Activated CD8-positive, alpha-beta T cell treated with anti-CD3 and anti-CD28 coated beads, Interleukin-2, amount 10 ng/mL, durations not matched to agents 7 days and 5 days (primary cell): ENCODE measurements at regions not wholly inside any gene's neighbourhood (a gene's known extent, or its start where the extent isn't known, plus 50 kb on each side); places are given as distances from the start of the nearest gene placed in this dataset.

ENCODE experiments used
- ATAC-seq: fragments of 150-1000 bp; cut with Tn5 transposase; one replicate; pipeline ENCODE4 v1.10.0; 2021; ENCODE audit warnings: moderate library complexity
- CTCF ChIA-PET: fragments of 350-600 bp; sonication (Branson Sonifier 250); formaldehyde crosslinking; loops from one replicate; lab custom pipeline; 2021; ENCODE audit warnings: antibody characterized with exemption; lab: Charles Lee
- POLR2A ChIA-PET: fragments of 350-600 bp; sonication (Branson Sonifier 250); formaldehyde crosslinking; loops from one replicate; lab custom pipeline; 2021; ENCODE audit warnings: antibody characterized with exemption; lab: Charles Lee
- DNase-seq: peaks from one replicate; pipeline ENCODE4 v3.0.0-alpha.2; 2020
- H3K27ac Mint-ChIP-seq: one replicate; pipeline ENCODE4 v1.8.0; 2021; ENCODE audit warnings: mild to moderate bottlenecking, mixed read lengths
- H3K27me3 Mint-ChIP-seq: one replicate; pipeline ENCODE4 v1.8.0; 2021; ENCODE audit warnings: low read depth, mixed read lengths
- H3K36me3 Mint-ChIP-seq: one replicate; pipeline ENCODE4 v1.8.0; 2021; ENCODE audit warnings: low read depth, mixed read lengths
- H3K4me1 Mint-ChIP-seq: one replicate; pipeline ENCODE4 v1.8.0; 2021; ENCODE audit warnings: low read depth, mixed read lengths
- H3K4me3 Mint-ChIP-seq: one replicate; pipeline ENCODE4 v1.8.0; 2021; ENCODE audit warnings: mild to moderate bottlenecking, mixed read lengths
- H3K9me3 Mint-ChIP-seq: one replicate; pipeline ENCODE4 v1.8.0; 2022; ENCODE audit warnings: mixed read lengths; ENCODE audit not compliant: insufficient read depth

DNA sequence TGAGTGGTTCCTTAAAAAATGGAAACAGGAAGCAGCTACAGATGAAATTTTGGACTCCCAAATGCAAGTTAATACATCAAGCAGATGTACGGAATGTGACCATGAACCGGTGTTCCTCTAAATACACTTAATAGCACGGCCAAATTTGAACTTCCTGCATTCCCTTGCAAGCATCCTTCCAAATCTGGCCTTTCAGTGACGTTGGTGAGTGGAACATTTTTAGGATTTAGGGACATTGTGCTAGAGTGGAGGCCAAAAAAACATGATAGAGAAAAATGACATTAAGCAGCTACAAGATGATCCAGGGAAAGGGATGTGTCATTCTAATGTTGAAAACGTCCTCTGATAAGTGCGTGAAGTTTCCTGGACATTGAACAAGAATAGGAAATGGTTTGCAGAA, 62.1 kb downstream of the CTAGE1 start:
- Mint-ChIP-seq H3K36me3 (no peaks in the 10 kb centered on the region), H3K27me3 (no peaks in the 10 kb centered on the region), H3K4me1 (no peaks in the 10 kb centered on the region), H3K9me3 (no peaks in the 10 kb centered on the region), H3K27ac (no peak overlapping the region), H3K4me3 (no peak overlapping the region)
- DNase-seq (no peak), ATAC-seq (no peak)
- POLR2A ChIA-PET = no interaction called here
- CTCF ChIA-PET = interaction anchor here (1.1 kb wide), 1 partner anchor 11 kb away, joined by 3 read pairs; no protein-coding TSS in a partner anchor

DNA sequence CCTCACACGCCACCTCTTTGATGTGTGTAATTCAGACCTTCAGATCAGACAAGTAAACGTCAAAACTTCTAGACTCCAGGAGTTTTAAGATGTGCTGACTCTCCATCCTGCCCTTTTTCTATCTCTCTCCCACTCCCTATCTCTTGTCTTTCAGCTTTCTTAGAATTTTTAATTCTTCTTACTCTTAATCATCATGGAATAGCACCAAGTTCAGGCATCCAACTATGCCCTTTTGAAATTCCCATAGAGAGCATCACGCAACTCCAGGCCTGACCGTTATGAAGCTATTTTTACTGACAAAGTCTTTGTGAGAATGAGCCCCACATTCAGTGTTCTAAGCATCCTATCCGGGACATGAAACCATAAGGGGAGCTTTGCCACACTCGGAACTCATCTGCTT, 62.6 kb downstream of the CTAGE1 start:
- Mint-ChIP-seq H3K27ac (no peak overlapping the region), H3K27me3 (peaks cover under 1% of the 10 kb centered on the region), H3K4me1 (peaks cover under 1% of the 10 kb centered on the region), H3K4me3 (no peak overlapping the region), H3K9me3 (no peaks in the 10 kb centered on the region), H3K36me3 (no peaks in the 10 kb centered on the region)
- DNase-seq (no peak), ATAC-seq (no peak)
- ChIA-PET CTCF (interaction anchor here (1.1 kb wide), 1 partner anchor 10 kb away, joined by 3 read pairs; no protein-coding TSS in a partner anchor), POLR2A (no interaction called here)

DNA sequence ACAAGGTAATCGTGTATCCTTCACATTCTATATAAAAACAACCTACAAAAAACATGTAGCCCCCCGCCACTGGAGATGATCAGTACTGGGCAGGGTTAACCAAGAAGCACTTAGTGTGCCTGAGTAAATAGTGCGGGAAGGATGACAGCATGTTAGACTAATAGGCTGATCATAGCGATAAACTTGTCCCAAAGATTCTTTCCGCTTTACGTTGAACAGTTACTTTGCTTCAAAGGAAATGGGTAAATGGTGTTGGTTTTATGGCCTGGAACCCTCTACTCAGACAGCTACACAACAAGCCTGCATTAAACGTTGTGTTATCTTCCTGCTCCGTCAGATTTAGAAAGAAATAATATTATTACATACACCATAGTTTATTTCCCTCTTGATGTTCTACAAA, 67.7 kb downstream of the CTAGE1 start:
- Mint-ChIP-seq H3K27ac (no peak overlapping the region), H3K27me3 (peaks cover 30% of the 10 kb centered on the region), H3K36me3 (no peaks in the 10 kb centered on the region), H3K4me3 (no peak overlapping the region), H3K9me3 (no peaks in the 10 kb centered on the region), H3K4me1 (peaks cover 37% of the 10 kb centered on the region)
- POLR2A ChIA-PET = no interaction called here
- CTCF ChIA-PET = no interaction called here
- ATAC-seq = no peak
- no peak for DNase-seq

DNA sequence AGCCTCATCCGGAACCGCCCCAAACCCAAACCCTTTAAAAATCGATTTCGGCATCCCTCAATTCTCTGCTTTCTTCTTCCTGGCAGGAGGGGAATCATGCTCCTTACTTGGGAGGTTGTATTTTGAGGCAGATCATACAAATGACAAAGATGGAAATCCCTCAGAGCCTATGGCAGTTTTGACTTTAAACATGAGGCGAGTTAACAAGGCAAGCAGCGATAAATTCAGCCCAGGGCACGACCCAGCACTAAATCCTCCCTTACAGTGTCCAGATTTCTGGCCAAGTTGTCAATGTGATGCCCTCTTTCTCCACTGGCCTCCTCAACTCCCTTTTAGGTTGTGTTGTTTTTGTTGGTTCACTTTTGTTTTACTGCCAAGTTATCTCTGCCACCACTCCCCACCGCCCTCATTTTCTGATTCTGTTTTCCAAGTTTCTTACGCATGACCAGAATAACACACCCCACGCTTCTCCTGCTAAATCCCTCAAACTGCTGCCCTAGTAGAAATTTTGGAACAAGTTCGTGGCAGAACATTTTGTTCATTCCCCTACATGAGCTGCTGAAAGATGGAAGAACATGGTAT, 68.3 kb downstream of the CTAGE1 start:
- ATAC-seq (no peak), DNase-seq (no peak)
- Mint-ChIP-seq H3K4me3 (peak overlapping the region; percentile 66), H3K36me3 (no peaks in the 10 kb centered on the region), H3K4me1 (peaks cover 42% of the 10 kb centered on the region), H3K9me3 (no peaks in the 10 kb centered on the region), H3K27ac (peak overlapping the region; percentile 74), H3K27me3 (peaks cover 30% of the 10 kb centered on the region)
- ChIA-PET CTCF (no interaction called here), POLR2A (no interaction called here)

DNA sequence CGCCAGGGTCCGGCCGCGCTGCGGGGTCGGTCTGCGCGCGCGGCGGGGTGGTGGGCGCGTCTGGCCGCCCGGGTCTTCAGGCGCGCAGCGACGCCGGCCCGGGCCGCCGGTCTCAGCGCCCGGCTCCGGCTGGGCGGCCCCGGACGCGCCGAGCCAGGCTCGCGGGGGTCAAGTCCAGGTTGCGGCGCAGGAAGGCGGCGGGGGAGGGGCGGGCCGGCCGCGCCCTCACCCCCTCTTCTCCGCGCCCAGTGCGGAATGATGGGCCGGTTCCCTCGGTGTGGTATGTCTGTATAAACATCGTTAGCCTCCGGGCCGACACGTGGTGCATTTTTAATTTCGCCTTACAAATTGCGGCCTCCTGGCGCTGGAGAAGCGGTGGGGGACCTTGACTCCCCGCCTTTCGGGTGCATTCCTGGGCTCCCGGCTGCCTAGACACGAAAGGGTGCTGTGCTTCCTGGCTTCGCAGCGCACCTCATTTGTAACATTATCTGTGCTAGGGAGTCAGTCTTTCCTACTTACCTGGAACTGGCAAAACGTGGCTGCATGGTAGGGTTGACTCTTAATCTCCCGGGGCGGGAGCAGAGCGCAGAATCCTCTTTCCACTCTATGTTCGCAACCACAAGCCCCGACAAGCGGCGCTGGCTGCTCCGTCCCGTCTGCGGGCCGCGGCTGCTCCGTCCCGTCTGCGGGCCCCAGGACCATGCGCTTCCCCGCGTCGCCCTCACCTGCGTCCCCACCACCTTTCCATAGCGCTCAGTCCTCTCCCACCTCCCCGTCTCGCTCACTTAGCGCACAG, 69.0 kb downstream of the CTAGE1 start:
- Mint-ChIP-seq H3K9me3 (no peaks in the 10 kb centered on the region), H3K27ac (peak overlapping the region; percentile 74), H3K36me3 (no peaks in the 10 kb centered on the region), H3K4me1 (peaks cover 49% of the 10 kb centered on the region), H3K4me3 (peak overlapping the region; percentile 66), H3K27me3 (peaks cover 30% of the 10 kb centered on the region)
- ATAC-seq (no peak), DNase-seq (no peak)
- POLR2A ChIA-PET = no interaction called here
- CTCF ChIA-PET = no interaction called here

DNA sequence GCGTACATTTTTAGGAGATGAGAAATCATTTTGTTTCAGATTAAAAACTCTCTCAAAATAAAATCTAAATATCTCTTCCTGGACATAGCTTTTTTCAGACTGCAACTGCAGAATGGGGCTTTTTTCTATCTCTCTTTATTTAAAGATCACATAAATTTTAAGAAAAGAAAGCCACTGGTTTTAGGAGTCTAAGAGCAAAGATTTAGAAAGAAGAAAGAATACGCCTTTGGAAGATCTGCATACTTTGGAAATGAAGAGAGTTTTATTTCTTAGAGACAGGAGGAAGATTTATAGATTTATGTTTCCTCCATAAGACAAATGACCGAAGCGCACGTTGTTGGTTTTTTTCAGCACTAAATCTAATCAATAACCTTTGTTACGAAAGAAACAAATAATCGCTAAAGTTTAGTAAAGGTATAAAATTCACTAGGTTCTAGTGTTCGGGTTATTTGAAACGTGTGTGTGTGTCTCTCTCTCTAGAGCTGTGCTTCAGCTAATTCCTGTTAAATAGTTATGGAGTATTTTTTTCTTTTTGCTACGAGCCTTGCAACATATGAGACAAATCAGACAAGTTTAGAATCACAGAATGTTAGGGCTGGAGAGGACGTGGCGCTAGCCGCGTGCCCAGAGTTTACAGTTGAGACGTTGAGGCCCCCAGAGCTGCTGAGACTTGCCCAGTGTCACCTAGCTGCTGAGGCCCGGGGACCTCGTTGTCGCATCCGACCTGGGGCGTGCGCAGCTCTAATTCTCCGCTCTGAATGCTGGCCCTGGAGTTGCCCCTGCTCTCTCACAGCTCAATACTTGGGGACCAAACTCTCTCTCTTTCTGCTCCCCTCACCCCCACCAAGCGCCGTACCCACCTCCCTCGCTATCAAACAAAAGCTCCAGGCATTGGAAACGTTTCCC, 69.9 kb downstream of the CTAGE1 start:
- peak overlapping the region; percentile 72 for H3K27ac Mint-ChIP-seq
- ChIA-PET CTCF (interaction anchor here (0.7 kb wide), 1 partner anchor 14 kb away, joined by 4 read pairs; no protein-coding TSS in a partner anchor), POLR2A (no interaction called here)
- no peaks in the 10 kb centered on the region for H3K9me3 Mint-ChIP-seq
- peaks cover 57% of the 10 kb centered on the region for H3K4me1 Mint-ChIP-seq
- no peaks in the 10 kb centered on the region for H3K36me3 Mint-ChIP-seq
- DNase-seq (peak; percentile 42), ATAC-seq (peak; percentile 34)
- H3K4me3 Mint-ChIP-seq = peak overlapping the region; percentile 67
- peaks cover 30% of the 10 kb centered on the region for H3K27me3 Mint-ChIP-seq

DNA sequence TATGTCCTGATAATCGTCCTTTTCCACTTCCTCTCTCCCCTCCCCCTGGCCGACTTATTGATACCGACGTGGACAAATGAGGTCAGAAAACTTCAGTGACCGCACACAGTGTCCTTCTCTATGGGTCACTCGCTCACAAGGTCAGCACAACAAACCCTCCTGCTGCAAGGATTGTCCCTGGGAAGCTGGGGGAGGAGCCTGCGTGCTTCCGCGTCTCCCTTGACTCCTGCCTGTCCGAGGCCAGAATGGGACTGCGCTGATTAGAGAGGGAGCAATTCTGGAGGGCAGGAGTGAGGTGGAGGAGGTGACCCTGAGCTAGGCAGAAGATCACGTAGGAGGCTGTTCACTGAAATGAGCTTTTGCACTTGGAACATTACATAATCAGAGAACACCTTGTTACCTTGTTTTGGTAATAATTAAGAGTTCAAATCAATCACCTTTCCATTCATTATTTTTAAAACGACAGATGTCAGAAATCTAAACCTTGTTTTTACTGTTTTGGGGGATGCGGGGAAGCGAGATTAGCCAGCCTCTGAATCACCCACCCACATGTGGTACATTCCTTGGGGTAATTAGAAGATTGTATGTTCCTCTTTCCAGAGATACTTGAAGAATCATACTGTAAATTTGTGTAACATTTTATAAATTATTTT, 70.6 kb downstream of the CTAGE1 start:
- peak overlapping the region; percentile 75 for H3K27ac Mint-ChIP-seq
- DNase-seq (no peak), ATAC-seq (no peak)
- peak overlapping the region; percentile 67 for H3K4me3 Mint-ChIP-seq
- peaks cover 62% of the 10 kb centered on the region for H3K4me1 Mint-ChIP-seq
- ChIA-PET POLR2A (no interaction called here), CTCF (interaction anchor here (0.7 kb wide), 1 partner anchor 14 kb away, joined by 4 read pairs; no protein-coding TSS in a partner anchor)
- no peaks in the 10 kb centered on the region for H3K36me3 Mint-ChIP-seq
- peaks cover 30% of the 10 kb centered on the region for H3K27me3 Mint-ChIP-seq
- no peaks in the 10 kb centered on the region for H3K9me3 Mint-ChIP-seq

DNA sequence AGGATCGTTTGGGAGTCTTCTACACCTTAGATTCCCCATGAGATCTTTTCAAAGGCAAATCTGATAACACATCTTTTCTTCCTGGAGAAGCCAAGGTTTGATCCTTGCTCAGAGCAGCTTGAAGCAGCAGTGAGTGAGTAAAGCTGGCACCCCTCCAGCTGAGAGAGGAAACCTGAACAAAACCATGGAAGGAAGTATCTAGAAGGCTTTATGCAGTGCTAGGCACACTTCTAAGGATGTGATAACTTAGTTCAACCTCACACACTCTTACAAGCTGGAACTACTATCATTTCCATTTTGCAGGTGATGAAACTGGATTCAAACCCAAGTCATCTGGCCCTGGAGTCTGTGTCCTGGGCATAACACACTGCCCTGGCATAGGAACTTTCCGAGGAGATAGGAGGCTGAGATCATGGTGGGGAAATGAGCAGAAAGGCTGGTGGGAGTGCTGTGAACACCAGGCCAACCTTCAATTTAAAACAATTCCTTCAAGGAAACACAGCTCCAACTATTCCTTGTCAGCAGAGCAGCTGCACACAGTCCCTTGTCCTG, 71.2 kb downstream of the CTAGE1 start:
- ATAC-seq (no peak), DNase-seq (no peak)
- peak overlapping the region; percentile 67 for H3K4me3 Mint-ChIP-seq
- peak overlapping the region; percentile 75 for H3K27ac Mint-ChIP-seq
- peaks cover 30% of the 10 kb centered on the region for H3K27me3 Mint-ChIP-seq
- H3K9me3 Mint-ChIP-seq = no peaks in the 10 kb centered on the region
- H3K4me1 Mint-ChIP-seq = peaks cover 67% of the 10 kb centered on the region
- CTCF ChIA-PET = no interaction called here
- no peaks in the 10 kb centered on the region for H3K36me3 Mint-ChIP-seq
- POLR2A ChIA-PET = no interaction called here

DNA sequence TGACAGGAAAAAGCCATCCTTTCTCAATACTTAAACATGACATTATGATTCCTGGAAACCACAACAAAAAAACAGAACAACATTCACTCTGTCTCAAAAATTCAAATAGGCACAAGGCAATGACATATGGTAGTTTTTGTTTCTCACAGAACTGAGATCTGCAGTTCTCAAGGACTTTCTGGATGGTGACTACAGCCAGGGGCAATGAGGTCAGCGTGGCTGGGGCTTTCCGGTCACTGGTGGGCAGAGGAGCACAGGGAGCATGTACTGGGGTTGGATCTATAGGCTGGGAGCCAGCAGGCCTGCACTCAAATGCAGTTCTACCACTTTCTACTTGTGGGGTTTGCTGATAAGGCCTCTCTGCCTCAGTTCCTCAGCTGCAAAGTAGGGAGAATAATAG, 72.0 kb downstream of the CTAGE1 start:
- H3K27ac Mint-ChIP-seq = peak overlapping the region; percentile 85
- peak overlapping the region; percentile 11 for H3K4me3 Mint-ChIP-seq
- peaks cover 67% of the 10 kb centered on the region for H3K4me1 Mint-ChIP-seq
- CTCF ChIA-PET = interaction anchor here (1.3 kb wide), 1 partner anchor 13 kb away, joined by 5 read pairs; no protein-coding TSS in a partner anchor
- H3K27me3 Mint-ChIP-seq = peaks cover 30% of the 10 kb centered on the region
- DNase-seq (no peak), ATAC-seq (no peak)
- no peaks in the 10 kb centered on the region for H3K9me3 Mint-ChIP-seq
- POLR2A ChIA-PET = interaction anchor here (0.6 kb wide), 1 partner anchor 14 kb away, joined by 3 read pairs; no protein-coding TSS in a partner anchor
- no peaks in the 10 kb centered on the region for H3K36me3 Mint-ChIP-seq

DNA sequence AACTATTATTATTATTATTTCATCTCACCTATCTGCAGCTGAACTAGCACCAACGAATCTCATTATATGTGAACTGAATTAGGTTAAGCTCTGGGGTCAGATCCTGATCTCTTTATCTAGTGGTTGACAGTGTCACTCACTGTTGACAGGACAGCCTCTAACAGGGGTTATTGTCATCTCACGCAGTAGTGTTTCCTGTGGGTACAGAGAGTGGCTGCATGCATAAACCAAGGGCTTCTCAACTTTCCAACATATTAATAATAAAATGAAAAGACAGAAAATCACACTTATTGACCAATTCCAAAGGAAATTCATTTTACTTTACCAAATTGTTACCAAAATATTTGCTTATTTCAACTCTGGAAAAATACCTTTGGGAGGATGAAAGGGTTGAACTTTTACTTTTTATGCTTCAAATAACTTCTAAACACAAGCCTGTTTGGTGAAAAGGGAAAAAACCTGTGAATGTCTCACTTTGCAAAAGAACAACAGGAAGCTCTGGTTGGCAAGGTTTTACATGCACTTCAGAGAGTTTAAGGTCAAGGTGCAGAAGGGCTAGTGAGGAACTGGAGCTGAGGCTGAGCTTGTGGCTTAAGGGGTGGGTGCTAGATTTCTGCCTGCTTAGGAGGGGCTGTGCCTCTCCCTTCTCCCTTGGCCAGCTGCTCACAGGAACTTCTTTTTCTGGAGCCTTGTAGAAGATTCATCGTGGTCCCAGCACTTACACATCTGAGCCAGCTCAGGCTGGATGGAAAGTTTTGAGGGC, 72.6 kb downstream of the CTAGE1 start:
- ChIA-PET CTCF (interaction anchor here (0.9 to 1.3 kb wide), 3 partner anchors 11 to 19 kb away, joined by 3 to 5 read pairs (median 4); no protein-coding TSS in a partner anchor), POLR2A (interaction anchor here (0.6 kb wide), 1 partner anchor 14 kb away, joined by 3 read pairs; no protein-coding TSS in a partner anchor)
- Mint-ChIP-seq H3K27me3 (peaks cover 30% of the 10 kb centered on the region), H3K9me3 (no peaks in the 10 kb centered on the region), H3K4me3 (peak overlapping the region; percentile 11), H3K4me1 (peaks cover 67% of the 10 kb centered on the region), H3K36me3 (no peaks in the 10 kb centered on the region), H3K27ac (peak overlapping the region; percentile 85)
- peak; percentile 47 for DNase-seq
- ATAC-seq = peak; percentile 76
